Putamen (tissue), 1 donor: ENCODE measurements at regions not wholly inside any gene's neighbourhood (a gene's known extent, or its start where the extent isn't known, plus 50 kb on each side); places are given as distances from the start of the nearest gene placed in this dataset.
"Not testable (repeated sequence)": the region's sequence is repeated elsewhere in the genome, so short reads cannot be mapped to it uniquely, and the experiment has no call there.

Experiments
- DNase-seq: peaks from one replicate; pipeline ENCODE4 v3.0.0-alpha.2; 2016; ENCODE audit warnings: low spot score

DNA sequence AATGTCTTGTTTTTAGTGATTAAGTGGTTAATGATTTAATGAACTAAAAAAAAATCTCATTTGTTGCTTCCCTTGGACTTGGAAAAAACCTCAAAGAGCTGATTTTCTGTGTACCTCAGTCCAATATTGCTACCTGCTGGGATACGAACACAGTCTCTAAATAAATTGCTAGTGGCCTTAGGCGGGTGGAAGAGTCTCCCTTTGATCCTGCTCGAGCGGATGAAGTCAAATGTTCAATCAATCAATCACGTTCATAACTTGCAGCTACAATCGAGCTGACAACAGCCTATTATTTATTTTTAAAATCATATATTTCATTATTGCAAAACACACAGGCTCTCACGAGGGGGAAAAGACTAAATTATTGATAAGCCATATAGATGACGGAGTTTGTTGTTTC lies 57.3 kb upstream of the HABP2 start:
- DNase-seq, result no peak

DNA sequence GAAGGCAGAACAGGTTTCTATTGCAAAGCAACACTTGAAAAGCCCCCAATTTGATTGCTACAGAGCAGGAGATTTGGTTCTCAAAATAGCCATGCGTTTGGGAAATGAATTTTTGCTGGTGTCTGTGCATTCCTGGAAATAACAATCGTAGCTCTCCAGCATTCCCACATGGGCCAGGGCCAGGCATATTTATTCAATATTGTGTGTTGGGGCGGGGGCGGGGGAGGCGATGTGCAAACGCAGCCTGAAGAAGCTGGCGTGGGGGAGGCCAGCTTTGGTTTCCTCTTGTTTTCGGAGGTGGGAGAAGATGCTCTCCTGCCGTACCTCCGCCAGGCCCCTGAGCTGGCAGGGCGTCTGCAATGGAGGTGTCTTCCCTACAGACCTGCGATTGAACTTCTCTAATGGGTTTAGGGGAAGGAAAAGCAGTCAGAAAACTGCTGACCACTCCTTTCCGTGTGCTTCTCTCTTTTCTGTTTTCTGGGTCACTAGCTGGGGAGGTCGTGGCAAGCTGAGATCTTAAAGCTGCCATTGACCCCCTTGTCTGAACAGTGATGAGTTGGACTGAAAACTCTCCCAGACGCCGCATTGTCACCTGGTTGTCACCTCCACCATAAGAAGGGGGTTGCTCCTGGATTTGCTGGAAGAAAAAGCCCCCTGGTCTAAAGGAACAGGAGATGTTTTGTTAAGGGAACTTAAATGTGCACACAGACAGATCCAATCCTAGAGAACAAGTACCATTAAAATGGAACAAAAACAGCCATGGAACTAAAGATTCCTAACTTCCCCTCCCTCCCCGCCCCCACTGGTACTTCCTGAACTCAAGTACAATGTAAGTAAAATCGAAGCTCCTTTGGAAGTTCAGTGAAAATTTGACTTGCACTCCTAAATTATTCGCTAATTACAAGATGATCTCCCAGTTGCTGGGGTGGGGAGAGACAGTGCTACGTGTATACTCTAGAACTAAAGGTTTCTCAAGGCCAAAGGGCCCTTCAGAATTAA lies 56.4 kb upstream of the HABP2 start:
- no peak for DNase-seq

DNA sequence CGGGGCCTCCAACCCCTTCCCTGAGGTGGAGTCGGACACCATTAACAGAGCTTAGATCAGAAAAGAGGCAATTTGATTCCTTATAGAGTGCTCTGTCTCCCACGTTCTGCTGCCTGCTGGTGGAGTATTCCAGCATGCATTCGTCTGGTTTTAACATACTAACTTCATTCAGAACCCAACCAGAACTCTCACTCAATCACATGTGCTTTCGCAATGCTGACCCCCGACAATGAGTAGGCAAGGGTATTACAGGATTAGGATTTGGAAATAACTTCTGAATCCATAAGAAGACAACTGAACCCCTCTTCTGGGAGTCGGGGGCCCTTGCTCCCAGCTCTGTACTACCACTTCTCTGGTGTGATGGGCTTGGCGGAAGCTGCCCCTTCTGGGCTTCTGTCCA lies 55.7 kb upstream of the HABP2 start:
- DNase-seq, result no peak

DNA sequence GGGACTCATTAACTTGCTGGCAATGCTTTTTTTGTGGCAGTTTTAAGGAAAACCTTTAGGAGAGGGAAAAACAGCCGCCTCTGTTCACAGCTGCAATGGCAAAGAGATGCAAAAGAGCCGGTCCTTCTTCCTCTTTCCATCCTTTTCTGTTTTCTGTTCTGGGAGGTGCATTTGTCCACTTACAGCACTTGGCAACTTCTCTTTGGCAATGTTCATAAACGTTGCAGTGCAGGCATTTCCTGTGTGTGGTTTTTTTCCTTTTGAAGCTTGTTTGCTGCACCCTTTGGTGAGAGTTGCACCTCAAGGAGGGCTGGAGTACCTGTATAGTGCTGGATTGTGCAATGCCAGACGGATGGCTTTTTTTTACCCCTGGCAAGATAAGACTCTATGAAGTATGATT lies 53.9 kb upstream of the HABP2 start:
- DNase-seq, result no peak

DNA sequence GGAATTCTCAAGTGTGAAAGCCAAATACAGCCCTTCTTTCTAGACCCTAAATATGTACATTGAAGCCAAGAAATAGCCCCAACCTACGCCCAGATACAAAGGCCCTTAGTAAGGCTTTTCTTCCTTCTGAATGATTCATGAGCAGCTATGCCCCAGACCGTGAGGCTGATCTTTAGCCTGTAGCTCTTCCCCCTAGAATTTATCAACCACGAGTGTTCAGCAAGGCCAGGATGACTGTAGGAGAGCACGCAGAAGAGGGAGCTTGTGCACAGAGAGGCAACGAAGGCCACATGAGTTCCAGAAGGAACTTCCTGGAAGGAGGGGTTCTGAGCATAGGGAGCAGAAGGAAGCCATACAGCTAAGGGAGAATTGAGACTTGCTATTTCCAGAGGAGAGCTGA lies 53.0 kb upstream of the HABP2 start:
- DNase-seq, result no peak

DNA sequence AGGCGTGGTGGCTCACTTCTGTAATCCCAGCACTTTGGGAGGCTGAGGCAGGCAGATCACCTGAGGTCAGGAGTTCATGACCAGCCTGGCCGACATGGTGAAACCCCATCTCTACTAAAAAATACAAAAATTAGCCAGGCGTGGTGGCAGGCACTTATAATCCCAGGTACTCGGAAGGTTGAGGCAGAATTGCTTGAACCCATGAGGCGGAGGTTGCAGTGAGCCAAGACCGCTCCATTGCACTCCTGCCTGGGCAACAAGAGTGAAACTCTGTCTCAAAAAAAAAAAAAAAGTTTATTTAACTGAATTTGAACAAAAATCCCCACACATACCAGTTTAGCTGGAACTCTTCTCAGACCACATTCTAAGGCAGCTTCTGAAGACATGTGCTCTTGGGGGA lies 51.8 kb upstream of the HABP2 start:
- not testable (repeated sequence) for DNase-seq
